ENCODE measurements at regions not wholly inside any gene's neighbourhood (a gene's known extent, or its start where the extent isn't known, plus 50 kb on each side); places are given as distances from the start of the nearest gene placed in this dataset.
A peak's percentile ranks its signal among the peaks of the same experiment; 100 is the strongest.

DNA sequence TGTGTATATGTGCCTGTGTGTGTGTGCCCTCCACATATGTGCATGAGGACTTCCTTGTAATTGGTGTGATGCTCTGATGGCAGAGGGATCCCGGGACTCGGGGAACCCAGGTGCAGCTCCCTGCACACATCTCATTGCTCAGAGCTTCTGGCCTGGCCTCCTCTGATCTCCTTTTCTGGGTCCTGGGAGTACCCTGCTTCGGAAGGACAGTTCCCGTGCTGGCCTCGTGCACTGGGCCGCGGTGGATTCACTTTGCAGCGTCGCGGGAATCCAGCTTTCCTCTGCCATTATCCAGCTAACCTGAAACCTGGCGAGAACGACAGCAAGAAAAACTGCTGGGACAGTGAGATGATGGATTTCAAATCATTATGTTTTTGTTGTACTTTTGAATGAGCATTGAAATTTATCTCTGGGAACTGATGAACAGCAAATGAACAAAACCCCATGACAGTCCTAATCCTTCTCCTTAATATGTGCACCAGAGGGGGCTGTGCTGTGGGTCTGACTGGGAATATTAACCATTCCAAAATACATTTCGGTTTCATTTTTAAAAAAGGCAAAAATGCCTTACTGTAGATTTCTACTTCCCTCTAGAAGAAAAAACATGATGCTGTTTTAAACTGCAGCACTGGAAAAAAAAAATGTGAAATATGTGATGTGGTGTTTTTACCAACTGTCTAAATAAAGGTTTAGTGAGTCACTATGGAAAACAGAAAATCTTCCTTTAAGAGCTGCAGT, 78.2 kb downstream of the PTGR3 start:
- peak in 1 of 2 experiments; percentile 0 for DNase-seq (ENCODE audit: low read depth in 2 of 2)

DNA sequence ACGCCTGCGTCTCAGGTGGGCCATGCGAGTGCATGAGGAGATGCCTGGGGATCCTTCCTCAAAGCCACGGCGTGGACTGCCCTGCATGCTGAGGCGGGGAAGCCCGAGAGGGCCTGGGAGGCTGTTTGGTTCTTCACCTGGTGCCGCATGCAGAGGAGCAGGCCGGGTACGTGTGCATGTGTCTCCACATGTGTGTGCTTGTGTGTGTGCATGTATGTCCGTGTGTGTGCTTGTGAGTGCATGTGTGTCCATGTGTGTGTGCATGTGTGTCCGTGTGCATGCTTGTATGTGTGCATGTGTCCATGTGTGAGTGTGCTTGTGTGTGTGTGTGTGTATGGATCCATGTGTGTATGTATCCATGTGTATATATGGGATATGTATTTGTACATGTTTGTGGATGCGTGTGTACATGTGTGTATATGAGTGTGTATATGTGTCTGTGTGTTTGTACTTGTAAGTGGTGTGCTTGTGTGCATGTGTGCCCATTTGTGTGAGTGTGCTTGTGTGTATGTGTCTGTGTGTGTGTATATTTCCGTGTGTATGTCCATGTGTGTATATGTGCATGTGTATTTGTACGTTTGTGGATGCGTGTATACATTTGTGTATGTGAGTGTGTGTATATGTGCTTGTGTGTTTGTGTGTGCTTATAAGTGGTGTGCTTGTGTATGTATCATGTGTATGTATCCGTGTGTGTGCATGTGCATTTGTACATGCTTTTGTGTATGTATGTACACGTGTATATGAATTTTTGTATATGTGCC, 79.0 kb downstream of the PTGR3 start:
- no peak for DNase-seq (ENCODE audit: low read depth in 2 of 2)

DNA sequence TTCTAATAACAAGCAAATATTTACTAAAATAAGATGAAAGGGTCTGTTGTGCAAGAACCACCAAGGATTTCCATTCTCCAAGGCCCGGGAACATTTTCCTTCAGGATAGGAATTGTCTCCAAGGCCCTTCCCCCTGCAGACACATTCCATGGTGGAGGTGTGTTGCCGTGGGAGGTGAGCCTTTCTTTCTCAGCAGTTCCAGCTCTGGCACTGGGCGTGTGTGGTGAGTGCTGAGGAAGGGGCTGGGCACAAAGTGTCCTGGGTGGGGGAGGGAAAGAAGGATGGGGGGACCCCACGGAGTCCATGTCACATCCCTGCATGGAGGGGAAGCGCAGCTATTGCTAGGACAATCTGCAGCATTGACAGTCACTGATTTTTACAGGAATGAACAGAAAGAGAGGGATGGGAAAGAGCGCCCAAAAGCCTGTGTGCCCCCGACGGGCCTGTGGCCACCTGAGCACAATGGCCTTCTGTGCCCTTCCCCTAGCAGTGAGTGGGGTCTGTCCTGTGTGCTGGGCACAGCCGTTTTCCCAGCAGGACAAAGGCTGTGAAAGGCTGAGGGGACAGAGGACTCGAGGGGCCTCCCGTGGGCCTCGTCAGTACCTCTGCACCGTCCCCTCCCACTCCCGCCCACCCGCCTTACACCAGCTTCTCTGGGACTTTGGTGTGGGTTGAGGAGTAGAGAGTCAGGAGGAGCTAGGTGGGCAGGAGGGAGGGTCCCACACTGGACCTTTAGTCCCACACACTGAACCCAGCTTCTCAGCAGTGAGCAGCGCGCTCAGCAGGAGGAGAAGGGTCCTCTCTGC, 79.8 kb downstream of the PTGR3 start:
- DNase-seq (ENCODE audit: low read depth in 2 of 2) = no peak

DNA sequence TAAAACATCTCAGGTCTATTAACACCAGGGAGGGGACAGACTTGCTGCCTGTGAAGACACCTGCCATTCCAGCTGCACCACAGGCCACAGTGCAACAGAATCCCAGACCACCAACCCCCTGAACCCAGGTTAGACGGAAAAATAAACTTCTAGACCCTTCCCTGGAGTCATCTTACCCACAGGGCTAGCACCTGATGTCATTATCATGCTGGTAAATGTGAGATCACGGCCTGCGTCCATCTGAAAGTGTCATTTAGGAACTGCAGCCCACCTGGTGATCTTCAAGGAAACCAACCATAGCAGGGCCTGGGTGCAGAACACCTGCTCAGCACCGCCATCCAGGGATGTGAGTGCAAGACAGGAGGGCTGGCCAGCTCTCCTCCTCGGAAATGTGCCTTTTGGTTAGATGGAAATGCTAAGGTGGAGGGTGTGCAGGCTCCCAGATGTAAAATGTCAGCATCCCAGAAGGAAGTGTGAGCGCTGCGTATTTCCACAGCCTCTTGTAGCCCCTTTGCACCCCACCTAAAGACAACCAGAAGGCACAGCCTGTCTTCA, 80.8 kb downstream of the PTGR3 start:
- DNase-seq (ENCODE audit: low read depth in 2 of 2) = no peak

DNA sequence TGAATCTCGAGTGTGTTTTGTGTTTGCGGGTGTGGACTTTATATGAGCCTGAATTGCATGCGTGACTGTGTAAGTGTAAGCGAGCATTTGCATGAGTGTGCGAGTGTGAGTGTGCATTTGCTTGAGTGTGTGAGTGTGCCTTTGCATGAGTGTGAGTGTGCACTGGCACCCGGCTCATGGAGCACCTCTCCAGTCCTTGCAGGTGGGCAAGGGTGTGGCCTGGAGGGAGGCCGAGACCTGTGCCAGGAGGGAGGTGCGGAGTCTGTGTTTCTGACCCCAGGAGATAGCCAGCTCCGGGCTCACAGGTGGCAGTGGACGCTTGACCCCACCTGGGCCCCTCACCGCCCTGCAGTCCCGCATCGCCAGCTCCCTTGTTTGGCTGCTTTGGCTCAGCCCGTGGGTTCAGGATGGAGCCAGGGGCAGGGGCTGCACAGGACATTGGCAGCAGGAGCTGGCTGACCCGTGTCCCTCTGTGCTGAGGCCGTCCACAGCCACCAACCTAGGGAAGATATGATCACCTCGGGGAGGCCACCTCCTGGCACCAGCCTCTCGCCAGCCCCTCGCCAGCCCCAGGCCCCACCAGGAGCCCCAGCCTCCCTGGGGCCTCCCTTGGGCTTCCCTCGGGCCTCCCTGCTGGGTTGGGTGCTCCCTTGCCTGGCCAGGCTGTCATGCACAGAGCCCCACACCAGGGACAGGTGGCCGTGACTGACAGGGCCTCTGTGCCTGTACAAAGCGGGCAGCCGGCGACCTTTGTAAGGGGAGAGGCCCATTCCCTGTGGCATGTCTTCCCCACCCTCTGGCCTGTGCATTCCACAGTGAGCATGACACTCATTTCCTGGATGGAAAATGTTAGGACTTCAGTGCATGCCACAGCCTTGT, 81.6 kb downstream of the PTGR3 start:
- DNase-seq (ENCODE audit: low read depth in 2 of 2) = no peak

DNA sequence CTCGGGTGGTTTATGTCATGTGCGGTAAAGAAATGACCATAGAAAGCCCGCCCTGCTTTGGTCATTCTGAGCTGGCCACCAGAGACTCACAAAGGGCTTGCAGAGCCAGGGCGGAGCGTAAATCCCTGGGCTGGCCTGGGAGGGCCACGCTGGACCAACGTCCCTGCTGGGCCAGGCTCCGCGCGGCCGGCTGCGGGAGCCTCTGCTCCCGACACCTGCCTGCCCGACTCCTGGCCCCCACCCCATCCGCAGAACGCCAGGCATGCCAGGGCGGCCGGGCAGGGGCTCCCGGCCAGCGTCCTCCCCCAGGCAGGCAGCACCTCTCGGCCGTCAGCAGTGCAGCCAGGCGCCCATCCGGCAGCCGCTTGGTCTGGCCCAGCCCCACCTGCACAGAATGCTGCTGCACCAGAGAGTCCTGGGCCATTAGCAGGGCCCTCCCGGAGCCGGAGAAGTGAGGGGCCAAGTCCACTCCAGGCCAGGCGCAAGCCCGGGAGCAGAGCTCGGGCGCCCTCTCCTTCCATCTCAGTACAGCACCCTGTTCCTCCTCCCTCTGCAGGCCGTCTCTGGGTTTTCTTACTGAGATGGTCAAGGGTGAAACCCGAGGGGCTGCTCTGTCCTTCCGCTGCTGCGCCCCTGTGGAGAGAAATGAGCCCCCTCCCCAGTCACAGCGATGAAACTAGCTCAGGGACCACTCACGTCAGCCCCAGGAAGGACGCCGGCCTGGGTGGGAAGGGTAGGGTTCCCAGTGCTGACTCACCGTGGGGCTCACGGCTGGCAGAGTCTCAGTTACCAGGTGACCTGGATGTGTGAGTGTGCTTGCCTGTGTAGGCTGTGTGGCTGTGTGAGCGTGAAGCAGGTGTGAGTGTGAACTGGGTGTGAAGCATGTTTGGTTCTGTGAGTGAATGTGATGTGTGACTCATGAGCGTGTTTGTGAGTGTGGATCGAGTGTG, 83.3 kb downstream of the PTGR3 start:
- no peak for DNase-seq (ENCODE audit: low read depth in 2 of 2)

DNA sequence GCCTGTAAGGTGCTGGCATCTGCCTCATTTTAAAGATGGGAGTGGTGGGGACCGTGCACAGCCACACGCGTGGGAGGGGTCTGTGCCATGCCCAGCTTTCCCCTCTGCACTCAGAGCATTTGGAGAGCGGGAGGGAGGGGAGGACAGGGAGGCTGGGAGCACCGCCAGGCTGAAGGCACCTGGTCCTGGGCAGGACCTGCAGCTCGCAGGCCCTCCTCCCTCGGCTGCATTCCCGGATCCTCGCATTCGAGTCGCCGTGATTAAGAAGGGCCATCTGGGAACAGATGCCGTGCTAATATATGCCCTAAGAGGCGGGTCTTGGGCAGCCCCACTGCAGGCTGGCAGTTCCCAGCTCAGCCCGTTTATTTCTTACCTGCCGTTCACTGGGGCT, 84.0 kb downstream of the PTGR3 start:
- DNase-seq (ENCODE audit: low read depth in 2 of 2) = no peak

DNA sequence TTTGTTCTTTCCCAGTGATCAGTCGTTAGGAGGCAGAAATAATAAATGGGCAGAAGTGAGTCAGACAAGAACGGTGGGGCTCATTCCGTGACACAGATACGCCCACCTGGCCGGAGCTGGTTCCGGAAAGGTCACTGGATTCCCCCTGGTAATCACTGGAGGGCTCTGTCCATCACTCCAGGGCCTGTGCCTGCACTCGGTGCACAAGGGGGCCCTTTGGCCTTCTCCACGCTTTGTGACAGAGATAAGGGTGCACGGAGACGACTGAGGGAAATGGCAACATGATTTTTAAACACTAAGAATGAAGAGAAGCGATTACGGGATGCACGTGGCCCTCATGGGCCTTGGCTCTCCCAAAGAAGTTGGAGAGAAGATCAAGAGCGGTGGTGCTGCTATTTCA, 84.4 kb downstream of the PTGR3 start:
- DNase-seq (ENCODE audit: low read depth in 2 of 2) = no peak

DNA sequence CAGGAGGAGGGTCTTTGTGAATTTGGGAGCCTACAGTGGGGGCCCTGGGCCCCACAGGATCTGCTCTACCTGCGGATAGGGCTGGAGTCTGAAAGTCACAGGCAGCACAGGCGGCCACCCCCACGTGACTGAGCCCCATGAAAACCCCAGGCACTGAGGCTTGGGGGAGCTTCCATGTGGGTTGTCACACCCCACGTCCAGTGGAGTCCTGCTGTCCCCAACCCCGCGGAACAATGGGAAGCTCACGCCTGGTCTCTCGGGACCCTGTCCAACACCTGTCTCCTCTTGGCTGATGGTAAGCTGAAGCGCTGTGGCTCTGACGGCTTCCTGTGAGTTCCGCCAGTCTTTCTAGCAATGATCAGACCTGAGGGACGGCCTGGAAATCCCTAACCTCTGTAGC, 85.8 kb downstream of the PTGR3 start:
- DNase-seq (ENCODE audit: low read depth in 2 of 2) = no peak

DNA sequence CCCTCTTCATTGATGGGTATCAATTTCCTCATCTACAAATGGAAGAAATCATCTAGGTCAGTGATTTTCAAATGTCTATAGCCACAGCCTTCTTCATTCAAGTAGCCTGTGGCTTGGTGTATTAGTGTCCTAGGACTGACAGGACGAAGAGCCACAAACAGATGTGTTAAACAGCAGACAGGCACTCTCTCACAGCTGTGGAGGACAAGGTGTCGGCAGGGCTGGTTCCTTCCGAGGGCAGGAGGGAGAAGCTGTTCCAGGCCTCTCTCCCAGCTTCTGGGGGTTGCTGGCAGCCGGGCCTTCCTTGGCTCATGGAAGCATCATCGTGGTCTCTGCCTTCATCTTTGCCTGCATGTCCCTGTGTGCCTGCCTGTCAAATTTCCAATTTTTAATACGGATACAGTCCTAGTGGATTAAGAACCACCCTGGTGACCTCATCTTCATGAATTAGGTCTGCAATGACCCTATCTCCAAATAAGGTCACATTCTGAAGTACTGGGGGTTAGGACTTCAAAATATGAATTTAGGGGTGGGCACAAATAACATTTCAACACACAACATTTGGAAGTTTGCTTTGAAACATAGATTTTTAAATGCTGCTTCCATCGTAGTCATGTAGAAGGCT, 86.5 kb downstream of the PTGR3 start:
- no peak for DNase-seq (ENCODE audit: low read depth in 2 of 2)

DNA sequence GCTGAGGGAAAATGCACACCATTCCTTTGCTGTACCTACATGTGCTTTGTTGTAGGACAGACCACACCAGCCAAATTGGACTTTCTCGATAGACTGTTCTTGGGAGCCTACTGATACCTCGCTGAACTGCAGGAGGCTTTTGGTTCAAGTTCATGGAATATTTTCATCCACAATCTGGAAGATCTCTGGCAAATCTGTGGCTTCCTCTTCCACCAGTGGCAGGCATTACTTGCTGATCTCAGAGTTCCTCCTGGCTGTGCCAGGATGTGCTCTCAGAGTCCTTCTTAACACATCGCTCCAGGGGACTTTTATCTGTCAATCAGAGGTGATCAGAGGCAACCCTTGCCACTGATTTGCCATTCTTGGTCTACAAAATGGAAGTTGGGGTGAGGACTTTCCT, 87.7 kb downstream of the PTGR3 start:
- no peak for DNase-seq (ENCODE audit: low read depth in 2 of 2)

DNA sequence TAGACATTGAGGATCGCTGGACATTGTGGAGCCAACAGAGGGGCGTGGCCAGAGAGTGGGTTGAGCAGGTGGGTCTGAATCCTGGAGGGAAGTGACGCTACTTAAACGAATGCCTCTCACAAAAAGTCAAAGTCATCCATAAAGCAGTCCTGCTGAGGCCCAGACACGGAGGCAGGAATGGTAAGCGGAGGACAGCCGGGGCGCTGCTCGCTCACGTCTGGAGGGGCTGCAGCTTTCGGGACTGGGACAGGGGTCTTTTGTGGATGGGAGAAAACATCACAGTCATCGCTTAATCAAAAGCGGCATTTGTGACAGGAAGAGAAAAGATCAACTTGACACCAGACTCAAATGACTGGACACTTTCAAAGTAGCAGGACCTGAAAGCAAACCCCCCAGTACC, 88.4 kb downstream of the PTGR3 start:
- no peak for DNase-seq (ENCODE audit: low read depth in 2 of 2)

DNA sequence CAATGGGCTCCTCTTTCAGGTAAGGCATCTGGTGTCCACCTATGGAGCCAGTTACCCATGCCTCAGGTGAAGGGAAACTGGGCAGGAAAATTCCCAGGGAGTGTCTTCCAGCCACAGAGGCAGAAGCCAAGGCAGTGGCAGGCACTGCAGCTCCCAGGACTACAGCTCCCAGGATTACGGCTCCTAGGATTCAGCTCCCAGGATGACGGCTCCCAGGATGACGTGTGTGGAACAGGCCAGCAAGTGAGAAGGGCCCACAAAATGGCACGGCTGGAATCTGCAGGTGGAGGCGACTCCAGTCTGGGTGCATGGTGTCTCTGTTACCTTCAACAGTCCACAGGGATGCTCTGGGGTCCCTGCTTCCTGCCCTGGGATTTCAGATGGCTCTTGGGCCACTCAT, 92.1 kb downstream of the PTGR3 start:
- DNase-seq (ENCODE audit: low read depth in 2 of 2) = no peak

DNA sequence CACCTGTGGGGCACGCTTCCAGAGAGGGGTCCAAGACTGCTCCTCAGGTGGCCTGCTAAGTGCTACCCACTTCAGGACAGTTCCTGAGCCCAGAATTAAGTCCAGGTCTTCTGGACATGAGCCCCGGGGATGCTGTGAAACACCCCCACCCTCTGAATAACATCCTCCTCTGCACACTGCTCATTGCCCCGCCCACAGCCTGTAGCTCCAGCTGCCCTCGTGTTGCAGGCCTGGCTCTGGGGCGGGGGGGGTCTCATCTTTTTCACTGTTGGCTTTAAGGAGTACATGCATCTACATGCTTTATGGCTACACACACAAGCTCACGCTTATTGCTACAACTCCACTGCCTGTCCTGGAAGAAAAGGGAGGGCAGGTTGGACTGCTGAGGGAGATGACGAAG, 92.8 kb downstream of the PTGR3 start:
- no peak for DNase-seq (ENCODE audit: low read depth in 2 of 2)

DNA sequence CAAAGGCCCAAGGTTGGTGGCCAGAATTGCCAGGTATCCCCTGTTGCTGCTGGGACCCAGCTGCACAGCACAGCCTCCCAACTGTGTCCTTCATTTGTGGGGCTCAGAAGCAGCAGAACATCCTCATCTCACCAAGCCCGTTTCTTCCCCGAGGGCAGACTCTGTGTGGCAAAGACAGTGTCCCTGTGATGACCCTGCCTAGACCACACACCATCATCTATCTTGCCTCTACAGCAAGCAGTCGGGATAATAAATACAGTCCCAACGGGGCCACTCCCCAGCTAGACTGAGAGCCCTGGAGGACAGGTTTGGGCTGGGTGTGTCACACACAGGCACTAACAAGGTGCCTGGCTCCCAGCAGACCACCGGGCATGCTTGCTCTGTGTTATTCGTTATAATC, 93.4 kb downstream of the PTGR3 start:
- no peak for DNase-seq (ENCODE audit: low read depth in 2 of 2)

All from fibroblast of skin of left quadriceps (primary cell).